ENCODE measurements at regions not wholly inside any gene's neighbourhood (a gene's known extent, or its start where the extent isn't known, plus 50 kb on each side); places are given as distances from the start of the nearest gene placed in this dataset.

- TF ChIP-seq, protein P1, sequence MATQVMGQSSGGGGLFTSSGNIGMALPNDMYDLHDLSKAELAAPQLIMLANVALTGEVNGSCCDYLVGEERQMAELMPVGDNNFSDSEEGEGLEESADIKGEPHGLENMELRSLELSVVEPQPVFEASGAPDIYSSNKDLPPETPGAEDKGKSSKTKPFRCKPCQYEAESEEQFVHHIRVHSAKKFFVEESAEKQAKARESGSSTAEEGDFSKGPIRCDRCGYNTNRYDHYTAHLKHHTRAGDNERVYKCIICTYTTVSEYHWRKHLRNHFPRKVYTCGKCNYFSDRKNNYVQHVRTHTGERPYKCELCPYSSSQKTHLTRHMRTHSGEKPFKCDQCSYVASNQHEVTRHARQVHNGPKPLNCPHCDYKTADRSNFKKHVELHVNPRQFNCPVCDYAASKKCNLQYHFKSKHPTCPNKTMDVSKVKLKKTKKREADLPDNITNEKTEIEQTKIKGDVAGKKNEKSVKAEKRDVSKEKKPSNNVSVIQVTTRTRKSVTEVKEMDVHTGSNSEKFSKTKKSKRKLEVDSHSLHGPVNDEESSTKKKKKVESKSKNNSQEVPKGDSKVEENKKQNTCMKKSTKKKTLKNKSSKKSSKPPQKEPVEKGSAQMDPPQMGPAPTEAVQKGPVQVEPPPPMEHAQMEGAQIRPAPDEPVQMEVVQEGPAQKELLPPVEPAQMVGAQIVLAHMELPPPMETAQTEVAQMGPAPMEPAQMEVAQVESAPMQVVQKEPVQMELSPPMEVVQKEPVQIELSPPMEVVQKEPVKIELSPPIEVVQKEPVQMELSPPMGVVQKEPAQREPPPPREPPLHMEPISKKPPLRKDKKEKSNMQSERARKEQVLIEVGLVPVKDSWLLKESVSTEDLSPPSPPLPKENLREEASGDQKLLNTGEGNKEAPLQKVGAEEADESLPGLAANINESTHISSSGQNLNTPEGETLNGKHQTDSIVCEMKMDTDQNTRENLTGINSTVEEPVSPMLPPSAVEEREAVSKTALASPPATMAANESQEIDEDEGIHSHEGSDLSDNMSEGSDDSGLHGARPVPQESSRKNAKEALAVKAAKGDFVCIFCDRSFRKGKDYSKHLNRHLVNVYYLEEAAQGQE (IDR thresholded peaks at IDR 0.05; ENCODE audit: unreplicated experiment): no peak
- TF ChIP-seq ZNF114 (CRISPR knock-in tag; IDR thresholded peaks at IDR 0.05) (no peak), ZNF331 (CRISPR knock-in tag; IDR thresholded peaks at IDR 0.05; ENCODE audit: low read depth) (no peak), EZH2phosphoT487 (IDR thresholded peaks at IDR 0.05; ENCODE audit: unreplicated experiment) (no peak)
Measured at GRCh38 chr2:158889135-158889853, 79.1 kb upstream of the TANC1 start (continued).

DNA sequence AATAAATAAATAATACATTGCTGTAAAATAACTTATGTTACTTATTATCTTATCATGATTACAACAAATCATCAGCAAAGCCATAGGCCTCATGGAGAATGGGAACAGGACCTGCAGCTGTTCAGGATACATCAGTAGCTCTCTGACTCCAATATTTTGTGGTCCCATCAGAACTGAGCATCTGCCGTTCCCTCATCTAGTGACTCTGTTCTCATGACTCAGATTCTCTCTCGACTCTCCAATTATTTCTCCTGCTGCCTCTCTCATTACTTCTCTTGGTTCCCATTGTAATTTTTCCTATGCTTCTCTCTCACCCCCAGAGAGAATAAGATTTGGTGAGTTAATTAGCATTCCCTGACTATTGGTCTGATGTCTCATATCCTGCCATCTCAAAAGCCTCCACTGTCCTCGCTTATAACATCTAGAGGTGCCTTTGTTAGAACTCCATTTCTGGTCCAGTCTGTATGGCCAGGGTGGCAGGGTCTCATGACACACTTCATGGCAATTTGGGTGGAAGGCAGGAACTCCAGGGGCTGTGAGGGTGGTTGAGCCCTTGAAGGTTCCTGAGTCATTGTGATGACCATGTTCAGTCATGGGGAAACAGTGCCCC, 78.0 kb upstream of the TANC1 start:
- ATAC-seq: no peak
- Histone ChIP-seq H2AFZ (no peak overlapping the region), H3K79me2 (replicated peaks; ENCODE audit: insufficient read depth) (no peaks in the 10 kb centered on the region), H3K4me3 (no peak overlapping the region), H3K4me1 (ENCODE audit: insufficient read depth) (no peaks in the 10 kb centered on the region), H3K27ac (ENCODE audit: low read depth) (no peak overlapping the region), H3K27me3 (ENCODE audit: insufficient read depth) (no peaks in the 10 kb centered on the region), H3F3A (replicated peaks; ENCODE audit: low read depth) (no peaks in the 10 kb centered on the region), H3K9me2 (ENCODE audit: insufficient read depth) (peaks cover 6% of the 10 kb centered on the region; the same call in 1 of the 2 replicates), H3K36me3 (ENCODE audit: insufficient read depth) (no peaks in the 10 kb centered on the region), H4K20me1 (replicated peaks; ENCODE audit: insufficient read depth) (no peaks in the 10 kb centered on the region), H3K4me2 (no peak overlapping the region)
- Mint-ChIP-seq H3K4me3 (no peak overlapping the region), H3K4me1 (peaks cover 6% of the 10 kb centered on the region; the same call in 2 of the 3 replicates), H3K27me3 (ENCODE audit: insufficient read depth, low read depth, poor library complexity) (peaks cover 2% of the 10 kb centered on the region), H3K9me3 (no peaks in the 10 kb centered on the region; the same call in 2 of the 3 replicates), H3K36me3 (ENCODE audit: low read depth) (no peaks in the 10 kb centered on the region), H3K27ac (no peak overlapping the region)
- TF ChIP-seq CREB1 (CRISPR knock-in tag; IDR thresholded peaks at IDR 0.05; ENCODE audit: low read depth): no peak
- no peak for TF ChIP-seq EZH2 (IDR thresholded peaks at IDR 0.05; ENCODE audit: low read depth, unreplicated experiment)
- TF ChIP-seq, protein P2, sequence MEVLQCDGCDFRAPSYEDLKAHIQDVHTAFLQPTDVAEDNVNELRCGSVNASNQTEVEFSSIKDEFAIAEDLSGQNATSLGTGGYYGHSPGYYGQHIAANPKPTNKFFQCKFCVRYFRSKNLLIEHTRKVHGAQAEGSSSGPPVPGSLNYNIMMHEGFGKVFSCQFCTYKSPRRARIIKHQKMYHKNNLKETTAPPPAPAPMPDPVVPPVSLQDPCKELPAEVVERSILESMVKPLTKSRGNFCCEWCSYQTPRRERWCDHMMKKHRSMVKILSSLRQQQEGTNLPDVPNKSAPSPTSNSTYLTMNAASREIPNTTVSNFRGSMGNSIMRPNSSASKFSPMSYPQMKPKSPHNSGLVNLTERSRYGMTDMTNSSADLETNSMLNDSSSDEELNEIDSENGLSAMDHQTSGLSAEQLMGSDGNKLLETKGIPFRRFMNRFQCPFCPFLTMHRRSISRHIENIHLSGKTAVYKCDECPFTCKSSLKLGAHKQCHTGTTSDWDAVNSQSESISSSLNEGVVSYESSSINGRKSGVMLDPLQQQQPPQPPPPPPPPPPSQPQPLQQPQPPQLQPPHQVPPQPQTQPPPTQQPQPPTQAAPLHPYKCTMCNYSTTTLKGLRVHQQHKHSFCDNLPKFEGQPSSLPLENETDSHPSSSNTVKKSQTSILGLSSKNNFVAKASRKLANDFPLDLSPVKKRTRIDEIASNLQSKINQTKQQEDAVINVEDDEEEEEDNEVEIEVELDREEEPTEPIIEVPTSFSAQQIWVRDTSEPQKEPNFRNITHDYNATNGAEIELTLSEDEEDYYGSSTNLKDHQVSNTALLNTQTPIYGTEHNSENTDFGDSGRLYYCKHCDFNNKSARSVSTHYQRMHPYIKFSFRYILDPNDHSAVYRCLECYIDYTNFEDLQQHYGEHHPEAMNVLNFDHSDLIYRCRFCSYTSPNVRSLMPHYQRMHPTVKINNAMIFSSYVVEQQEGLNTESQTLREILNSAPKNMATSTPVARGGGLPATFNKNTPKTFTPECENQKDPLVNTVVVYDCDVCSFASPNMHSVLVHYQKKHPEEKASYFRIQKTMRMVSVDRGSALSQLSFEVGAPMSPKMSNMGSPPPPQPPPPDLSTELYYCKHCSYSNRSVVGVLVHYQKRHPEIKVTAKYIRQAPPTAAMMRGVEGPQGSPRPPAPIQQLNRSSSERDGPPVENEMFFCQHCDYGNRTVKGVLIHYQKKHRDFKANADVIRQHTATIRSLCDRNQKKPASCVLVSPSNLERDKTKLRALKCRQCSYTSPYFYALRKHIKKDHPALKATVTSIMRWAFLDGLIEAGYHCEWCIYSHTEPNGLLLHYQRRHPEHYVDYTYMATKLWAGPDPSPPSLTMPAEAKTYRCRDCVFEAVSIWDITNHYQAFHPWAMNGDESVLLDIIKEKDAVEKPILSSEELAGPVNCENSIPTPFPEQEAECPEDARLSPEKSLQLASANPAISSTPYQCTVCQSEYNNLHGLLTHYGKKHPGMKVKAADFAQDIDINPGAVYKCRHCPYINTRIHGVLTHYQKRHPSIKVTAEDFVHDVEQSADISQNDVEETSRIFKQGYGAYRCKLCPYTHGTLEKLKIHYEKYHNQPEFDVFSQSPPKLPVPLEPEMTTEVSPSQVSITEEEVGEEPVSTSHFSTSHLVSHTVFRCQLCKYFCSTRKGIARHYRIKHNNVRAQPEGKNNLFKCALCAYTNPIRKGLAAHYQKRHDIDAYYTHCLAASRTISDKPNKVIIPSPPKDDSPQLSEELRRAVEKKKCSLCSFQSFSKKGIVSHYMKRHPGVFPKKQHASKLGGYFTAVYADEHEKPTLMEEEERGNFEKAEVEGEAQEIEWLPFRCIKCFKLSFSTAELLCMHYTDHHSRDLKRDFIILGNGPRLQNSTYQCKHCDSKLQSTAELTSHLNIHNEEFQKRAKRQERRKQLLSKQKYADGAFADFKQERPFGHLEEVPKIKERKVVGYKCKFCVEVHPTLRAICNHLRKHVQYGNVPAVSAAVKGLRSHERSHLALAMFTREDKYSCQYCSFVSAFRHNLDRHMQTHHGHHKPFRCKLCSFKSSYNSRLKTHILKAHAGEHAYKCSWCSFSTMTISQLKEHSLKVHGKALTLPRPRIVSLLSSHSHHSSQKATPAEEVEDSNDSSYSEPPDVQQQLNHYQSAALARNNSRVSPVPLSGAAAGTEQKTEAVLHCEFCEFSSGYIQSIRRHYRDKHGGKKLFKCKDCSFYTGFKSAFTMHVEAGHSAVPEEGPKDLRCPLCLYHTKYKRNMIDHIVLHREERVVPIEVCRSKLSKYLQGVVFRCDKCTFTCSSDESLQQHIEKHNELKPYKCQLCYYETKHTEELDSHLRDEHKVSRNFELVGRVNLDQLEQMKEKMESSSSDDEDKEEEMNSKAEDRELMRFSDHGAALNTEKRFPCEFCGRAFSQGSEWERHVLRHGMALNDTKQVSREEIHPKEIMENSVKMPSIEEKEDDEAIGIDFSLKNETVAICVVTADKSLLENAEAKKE (CRISPR knock-in tag; IDR thresholded peaks at IDR 0.05): no peak
- TF ChIP-seq NANOG (IDR thresholded peaks at IDR 0.05; ENCODE audit: borderline replicate concordance): no peak
- no peak for DNase-seq (ENCODE audit: low spot score)
